ENCODE measurements at regions not wholly inside any gene's neighbourhood (a gene's known extent, or its start where the extent isn't known, plus 50 kb on each side); places are given as distances from the start of the nearest gene placed in this dataset.

DNA sequence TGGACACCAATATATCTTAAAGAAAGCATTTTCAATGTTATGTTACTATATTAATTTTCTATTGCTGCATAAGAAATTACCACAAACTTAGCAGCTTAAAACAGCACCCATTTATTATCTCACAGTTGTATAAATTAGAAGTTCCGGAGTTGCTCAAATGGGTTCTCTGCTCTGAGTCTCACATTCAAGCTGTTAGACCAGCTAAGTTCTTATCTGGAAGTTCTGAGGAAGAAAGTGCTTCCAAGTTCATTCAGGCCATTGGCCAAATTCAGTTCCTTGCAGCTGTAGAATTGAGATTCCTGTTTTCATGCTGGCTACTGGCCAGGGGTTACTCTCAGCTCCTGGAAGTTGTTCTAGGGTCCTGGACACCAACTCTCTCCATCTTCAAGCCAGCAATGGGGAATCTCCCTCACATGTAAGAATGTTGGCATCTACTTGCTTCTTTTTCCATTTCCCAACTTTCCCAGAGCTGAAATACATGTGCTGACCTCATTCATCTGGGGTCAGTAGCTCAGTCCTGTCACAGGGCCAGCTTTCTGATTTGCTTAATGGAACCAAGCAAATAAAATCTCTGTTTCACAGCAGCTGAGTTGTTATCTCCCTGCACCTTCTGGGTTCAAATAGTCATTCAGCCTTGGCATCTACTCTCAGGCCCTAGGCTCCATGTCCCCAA lies 99.6 kb upstream of the INTU start:
- H3K9me3 Mint-ChIP-seq: peaks cover 12% of the 10 kb centered on the region
- DNase-seq (ENCODE audit: low spot score in 2 of 2, unreplicated experiment in 2 of 2): no peak
- no peak overlapping the region for H3K4me3 Mint-ChIP-seq
- H3K4me1 Mint-ChIP-seq: peaks cover 4% of the 10 kb centered on the region
- no peaks in the 10 kb centered on the region for H3K36me3 Mint-ChIP-seq
- no peak for TF ChIP-seq CTCF (IDR thresholded peaks at IDR 0.05; ENCODE audit: unreplicated experiment)
- no peaks in the 10 kb centered on the region for H3K27me3 Mint-ChIP-seq (ENCODE audit: low read depth)
- no peak overlapping the region for H3K27ac Mint-ChIP-seq

- no peak overlapping the region for H3K4me3 Mint-ChIP-seq
- DNase-seq (ENCODE audit: low spot score in 2 of 2, unreplicated experiment in 2 of 2): no peak
- TF ChIP-seq CTCF (IDR thresholded peaks at IDR 0.05; ENCODE audit: unreplicated experiment): no peak
- peaks cover 12% of the 10 kb centered on the region for H3K9me3 Mint-ChIP-seq
- peaks cover 3% of the 10 kb centered on the region for H3K4me1 Mint-ChIP-seq
- H3K36me3 Mint-ChIP-seq: no peaks in the 10 kb centered on the region
- H3K27ac Mint-ChIP-seq: no peak overlapping the region
- no peaks in the 10 kb centered on the region for H3K27me3 Mint-ChIP-seq (ENCODE audit: low read depth)
These were observed 98.5 kb upstream of the INTU start for GRCh38 chr4:127534041-127534825.

GRCh38 chr4:127538016-127538415 lies 94.7 kb upstream of the INTU start:
- Mint-ChIP-seq H3K36me3 (no peaks in the 10 kb centered on the region), H3K4me3 (no peak overlapping the region), H3K27ac (no peak overlapping the region), H3K27me3 (ENCODE audit: low read depth) (no peaks in the 10 kb centered on the region), H3K9me3 (no peaks in the 10 kb centered on the region), H3K4me1 (peaks cover 3% of the 10 kb centered on the region)
- no peak for TF ChIP-seq CTCF (IDR thresholded peaks at IDR 0.05; ENCODE audit: unreplicated experiment)
- no peak for DNase-seq (ENCODE audit: low spot score in 2 of 2, unreplicated experiment in 2 of 2)

DNA sequence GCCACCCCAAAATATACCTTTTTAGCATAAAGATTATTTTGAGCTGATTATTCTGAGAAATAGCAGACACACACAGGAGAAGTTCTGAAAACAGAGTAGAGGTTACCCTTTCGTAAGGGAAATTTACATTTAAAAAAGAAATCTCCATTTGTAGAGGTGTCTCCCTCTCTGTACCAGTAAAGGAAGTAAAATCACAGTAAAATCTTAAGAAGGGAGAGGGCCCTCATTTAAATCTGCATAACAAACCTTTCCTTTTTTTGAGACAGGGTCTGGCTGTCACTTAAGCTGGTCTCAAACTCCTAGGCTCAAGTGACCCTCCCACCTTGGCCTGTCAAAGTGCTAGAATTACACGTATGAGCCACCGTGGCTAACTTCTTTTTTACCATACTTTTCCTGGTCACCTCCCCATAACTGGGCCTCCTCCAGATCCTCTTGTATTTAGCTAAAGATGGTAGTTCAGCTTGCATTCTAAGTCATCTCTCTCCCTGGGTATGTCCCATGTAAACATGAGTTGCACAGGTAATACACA lies 92.2 kb upstream of the INTU start:
- H3K4me3 Mint-ChIP-seq: no peak overlapping the region
- H3K36me3 Mint-ChIP-seq: no peaks in the 10 kb centered on the region
- no peaks in the 10 kb centered on the region for H3K9me3 Mint-ChIP-seq
- TF ChIP-seq CTCF (IDR thresholded peaks at IDR 0.05; ENCODE audit: unreplicated experiment): no peak
- H3K4me1 Mint-ChIP-seq: peaks cover 3% of the 10 kb centered on the region
- DNase-seq (ENCODE audit: low spot score in 2 of 2, unreplicated experiment in 2 of 2): no peak
- H3K27ac Mint-ChIP-seq: no peak overlapping the region
- no peaks in the 10 kb centered on the region for H3K27me3 Mint-ChIP-seq (ENCODE audit: low read depth)

- no peaks in the 10 kb centered on the region for H3K27me3 Mint-ChIP-seq (ENCODE audit: low read depth)
- no peaks in the 10 kb centered on the region for H3K36me3 Mint-ChIP-seq
- no peak for TF ChIP-seq CTCF (IDR thresholded peaks at IDR 0.05; ENCODE audit: unreplicated experiment)
- H3K9me3 Mint-ChIP-seq: no peaks in the 10 kb centered on the region
- no peak overlapping the region for H3K27ac Mint-ChIP-seq
- no peak overlapping the region for H3K4me3 Mint-ChIP-seq
- no peak for DNase-seq (ENCODE audit: low spot score in 2 of 2, unreplicated experiment in 2 of 2)
- no peaks in the 10 kb centered on the region for H3K4me1 Mint-ChIP-seq
These were observed 87.5 kb upstream of the INTU start for GRCh38 chr4:127545271-127545670.
